Heart right ventricle (tissue), 16 donors: ENCODE measurements at regions not wholly inside any gene's neighbourhood (a gene's known extent, or its start where the extent isn't known, plus 50 kb on each side); places are given as distances from the start of the nearest gene placed in this dataset.

Experiments used
- ATAC-seq, 8 donors: fragments of 200-7000 bp; cut with Tn5 transposase; one replicate each; pipeline ENCODE4 v1.9.1; 2020; ENCODE audit warnings: mild to moderate bottlenecking in 8 of 8, moderate library complexity in 8 of 8, moderate number of reproducible peaks in 1 of 8
- DNase-seq, 2 donors: peaks; one replicate each; pipeline ENCODE4 v3.0.0-alpha.2; 2020
- H3K27ac ChIP-seq, 10 donors: fragments of 200-600 bp; sonication (generic) in 2 of 10; one replicate each; pipeline versions ENCODE4 v1.5.0 to v1.8.0; 2020 to 2022; ENCODE audit warnings: mild to moderate bottlenecking in 3 of 10
- H3K27me3 ChIP-seq, 7 donors: fragments of 200-600 bp; one replicate each; pipeline ENCODE4 v1.8.0; 2021 to 2022; ENCODE audit warnings: mild to moderate bottlenecking in 2 of 7
- H3K36me3 ChIP-seq, 9 donors: fragments of 200-600 bp; sonication (generic) in 1 of 9; one replicate each; pipeline versions ENCODE4 v1.5.0 to v1.8.0; 2020 to 2022; ENCODE audit warnings: mild to moderate bottlenecking in 2 of 9
- H3K4me1 ChIP-seq, 9 donors: fragments of 200-600 bp; sonication (generic) in 1 of 9; one replicate each; pipeline versions ENCODE4 v1.5.0 to v1.8.0; 2020 to 2022; ENCODE audit warnings: mild to moderate bottlenecking in 4 of 9
- H3K4me3 ChIP-seq, 10 donors: fragments of 200-600 bp; sonication (generic) in 2 of 10; one replicate each; pipeline versions ENCODE4 v1.5.0 to v1.8.0; 2020 to 2022; ENCODE audit warnings: mild to moderate bottlenecking in 7 of 10, moderate library complexity in 2 of 10
- H3K9me3 ChIP-seq, 11 donors: fragments of 200-600 bp in 10 of 11; sonication (generic) in 2 of 11; one replicate each; pipeline versions ENCODE4 v1.5.0 to v1.8.0; 2013 to 2022; ENCODE audit warnings: mild to moderate bottlenecking in 2 of 11, control low read depth in 1 of 11, moderate library complexity in 1 of 11
- WGBS, 2 donors: extraction: QIAGEN DNeasy Blood & Tissue Kit; methylation state at CpG; one replicate each; pipeline ENCODE4 v1.1.7; 2013; ENCODE audit warnings: inconsistent platforms in 1 of 2; 5-methylcytosine and 5-hydroxymethylcytosine counted together
- intact Hi-C, 10 donors: fragments of 100-400 bp; cut with DNase I; formaldehyde crosslinking; loops; one replicate each; pipeline versions ENCODE4 v1.11.1 to v1.14.2; 2022
- TF ChIP-seq, protein P1 (sequence below), 9 donors: fragments of 200-600 bp; sonication (generic) in 2 of 9; IDR thresholded peaks; one replicate each; pipeline versions ENCODE4 v1.5.0 to v1.8.0; 2021 to 2022; ENCODE audit warnings: antibody characterized with exemption in 9 of 9, mild to moderate bottlenecking in 5 of 9, moderate library complexity in 1 of 9
- donor health status: Arrhythmogenic right ventricular cardiomyopathy.
- donor health status: ischemic (EF 13 %, LVEDD 7.1; RV severe dilation, severe dysfunction).
- donor health status: healthy with polysubstance abuse.
- donor health status: DM: no; HTN: yes; CAD: no.
- donor health status: DM: no; HTN: no; CAD: no.
- donor health status: ischemic (EF 25% LVEDD 6.9; RV normal size, moderate dysfunction).
- donor health status: ischemic (EF 25% LVEDD 5.7; RV mildly dilated, moderate dysfunction).
- donor health status: healthy.
- donor health status: DM: yes; HTN: yes; CAD: no.
- donor health status: Ischemic cardiomyopathy.
- donor health status: ischemic (EF 35%, LVEDD 5.7; RV mildly dilated, moderate dysfunction).
- donor health status: nonischemic (EF 11% LVEDD 7.7; RV severe dilation, severe dysfunction).
- donor health status: DM: yes; HTN: yes; CAD: no.
- donor health status: PGD.
- donor health status: ischemic (EF 29% LVEDD 5.4; RV normal size, mild dysfunction).
- donor health status: nonischemic (EF 23%, LVEDD 6.1; RV moderate dilation, normal function).

DNA sequence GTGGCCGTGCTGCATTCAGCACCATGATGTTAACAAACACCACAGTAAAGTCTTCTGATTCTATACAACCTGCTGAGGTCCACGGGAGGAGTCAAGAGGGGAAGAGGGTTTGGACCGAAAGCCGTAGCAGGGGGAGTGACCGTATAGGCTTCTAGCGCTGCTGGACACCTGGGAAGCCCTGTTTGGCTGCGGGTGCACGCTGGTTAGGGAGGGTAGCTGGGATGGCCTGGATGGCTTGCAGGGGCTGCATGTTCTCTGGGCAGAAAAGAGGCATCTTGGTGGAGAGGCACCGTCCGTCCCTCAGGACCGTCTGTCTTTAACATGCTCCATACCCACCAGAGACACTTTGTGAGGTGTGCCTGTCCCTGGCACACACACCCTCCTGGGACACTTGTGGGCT lies 251.0 kb upstream of the IRX1 start:
- Histone ChIP-seq H3K4me1 (no peaks in the 10 kb centered on the region), H3K36me3 (no peaks in the 10 kb centered on the region), H3K27me3 (peaks cover 0 to 10% (median 0%) of the 10 kb centered on the region in 7 donors), H3K4me3 (no peak overlapping the region), H3K27ac (no peak overlapping the region), H3K9me3 (no peaks in the 10 kb centered on the region)
- TF ChIP-seq, protein P1, sequence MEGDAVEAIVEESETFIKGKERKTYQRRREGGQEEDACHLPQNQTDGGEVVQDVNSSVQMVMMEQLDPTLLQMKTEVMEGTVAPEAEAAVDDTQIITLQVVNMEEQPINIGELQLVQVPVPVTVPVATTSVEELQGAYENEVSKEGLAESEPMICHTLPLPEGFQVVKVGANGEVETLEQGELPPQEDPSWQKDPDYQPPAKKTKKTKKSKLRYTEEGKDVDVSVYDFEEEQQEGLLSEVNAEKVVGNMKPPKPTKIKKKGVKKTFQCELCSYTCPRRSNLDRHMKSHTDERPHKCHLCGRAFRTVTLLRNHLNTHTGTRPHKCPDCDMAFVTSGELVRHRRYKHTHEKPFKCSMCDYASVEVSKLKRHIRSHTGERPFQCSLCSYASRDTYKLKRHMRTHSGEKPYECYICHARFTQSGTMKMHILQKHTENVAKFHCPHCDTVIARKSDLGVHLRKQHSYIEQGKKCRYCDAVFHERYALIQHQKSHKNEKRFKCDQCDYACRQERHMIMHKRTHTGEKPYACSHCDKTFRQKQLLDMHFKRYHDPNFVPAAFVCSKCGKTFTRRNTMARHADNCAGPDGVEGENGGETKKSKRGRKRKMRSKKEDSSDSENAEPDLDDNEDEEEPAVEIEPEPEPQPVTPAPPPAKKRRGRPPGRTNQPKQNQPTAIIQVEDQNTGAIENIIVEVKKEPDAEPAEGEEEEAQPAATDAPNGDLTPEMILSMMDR (IDR thresholded peaks at IDR 0.05) = no peak
- no peak for DNase-seq
- WGBS, 2 donors = 87 to 93% methylated on average over 11 of the region's 11 CpGs
- ATAC-seq = no peak
- intact Hi-C loops = no loop called here

DNA sequence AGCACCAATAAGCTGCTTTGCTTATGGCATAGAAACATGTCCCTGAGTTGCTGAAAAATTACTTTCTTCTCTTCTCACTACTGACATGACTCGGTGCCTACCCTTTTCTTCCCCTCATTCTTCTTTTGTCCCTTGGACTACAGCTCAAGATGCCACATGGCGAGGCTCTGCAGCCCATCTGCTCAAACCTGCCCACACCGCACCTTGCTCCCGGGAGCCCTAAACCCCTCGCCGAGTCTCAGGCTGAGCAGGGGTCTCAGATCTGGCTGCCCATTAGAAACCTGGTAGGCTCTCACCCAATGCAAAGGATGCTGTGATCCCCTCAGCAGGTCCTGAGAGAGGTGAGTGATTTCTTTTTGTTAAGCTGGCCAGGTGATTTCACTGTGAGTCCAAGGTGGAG lies 251.7 kb upstream of the IRX1 start:
- intact Hi-C loops = no loop called here
- WGBS, 2 donors = 85 to 92% methylated on average over 6 of the region's 6 CpGs

DNA sequence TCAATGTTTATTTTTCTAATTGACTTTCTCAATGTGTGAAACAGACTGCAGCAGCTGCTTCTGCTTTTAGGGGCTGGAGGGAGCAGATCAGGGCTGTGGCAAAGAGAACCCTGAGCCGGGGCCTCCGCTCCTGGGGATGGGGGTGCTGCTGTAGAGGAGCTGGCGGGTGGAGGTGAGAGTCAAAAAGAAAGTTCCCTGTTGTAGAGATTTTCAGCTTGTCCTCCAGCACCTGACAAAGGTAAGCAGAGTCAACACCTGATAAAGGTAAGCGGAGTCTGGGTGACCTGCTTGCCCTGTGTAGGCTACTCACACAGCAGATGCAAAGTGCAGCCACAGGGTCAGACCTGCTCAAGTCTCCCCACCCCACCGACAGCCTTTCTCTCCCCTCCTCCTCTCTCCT lies 252.4 kb upstream of the IRX1 start:
- TF ChIP-seq, protein P1 (IDR thresholded peaks at IDR 0.05) = no peak
- Histone ChIP-seq H3K27me3 (peaks cover 0 to 10% (median 0%) of the 10 kb centered on the region in 7 donors), H3K27ac (no peak overlapping the region), H3K36me3 (no peaks in the 10 kb centered on the region), H3K9me3 (no peaks in the 10 kb centered on the region), H3K4me1 (no peaks in the 10 kb centered on the region), H3K4me3 (no peak overlapping the region)
- intact Hi-C loops = no loop called here
- ATAC-seq (no peak), DNase-seq (no peak)
- 76 to 84% methylated on average over 5 of the region's 5 CpGs for WGBS, 2 donors

More for the DNA sequence above, 251.7 kb upstream of the IRX1 start:
- Histone ChIP-seq H3K4me1 (no peaks in the 10 kb centered on the region), H3K9me3 (no peaks in the 10 kb centered on the region), H3K4me3 (no peak overlapping the region), H3K27me3 (peaks cover 0 to 10% (median 0%) of the 10 kb centered on the region in 7 donors), H3K36me3 (no peaks in the 10 kb centered on the region), H3K27ac (no peak overlapping the region)
- TF ChIP-seq, protein P1 (IDR thresholded peaks at IDR 0.05) = no peak
- no peak for ATAC-seq
- DNase-seq = no peak

DNA sequence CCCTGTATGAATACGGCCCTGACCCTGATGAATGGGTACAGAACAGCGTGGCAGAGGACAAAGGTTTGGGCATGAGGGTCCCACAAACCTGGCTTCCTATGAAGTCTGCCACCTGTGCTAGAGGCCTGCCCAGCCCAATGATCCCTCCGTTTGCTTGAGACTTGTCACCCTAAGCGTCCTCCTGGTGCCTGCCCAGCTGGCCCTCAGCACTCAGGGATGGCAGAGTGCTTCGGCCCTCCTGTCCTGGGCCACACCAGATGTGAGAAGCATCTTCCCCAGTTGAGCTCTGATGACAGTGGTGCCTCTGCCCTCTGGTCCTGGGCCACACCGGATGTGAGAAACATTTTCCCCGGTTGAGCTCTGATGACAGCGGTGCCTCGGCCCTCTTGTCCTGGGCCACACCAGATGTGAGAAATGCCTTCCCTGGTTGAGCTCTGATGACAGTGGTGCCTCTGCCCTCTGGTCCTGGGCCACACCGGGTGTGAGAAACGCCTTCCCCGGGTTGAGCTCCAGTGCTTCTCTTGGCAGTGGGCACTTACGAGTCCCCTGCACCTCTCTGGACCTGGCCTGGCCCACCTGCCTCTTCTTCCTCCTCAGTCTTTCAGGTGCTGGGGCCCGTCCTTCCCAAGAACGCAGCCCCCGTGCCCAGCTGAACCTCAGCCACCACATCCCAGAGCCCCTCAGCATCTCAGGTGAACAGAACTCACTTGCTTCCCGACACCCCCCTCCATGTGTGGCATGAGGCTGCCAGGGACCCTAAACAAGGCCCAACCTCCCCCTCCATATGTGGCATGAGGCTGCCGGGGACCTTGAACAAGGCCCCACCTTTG lies 253.1 kb upstream of the IRX1 start:
- no peaks in the 10 kb centered on the region for H3K36me3 ChIP-seq
- intact Hi-C loops = no loop called here
- 89 to 91% methylated on average over 18 of the region's 18 CpGs for WGBS, 2 donors
- no peak overlapping the region for H3K4me3 ChIP-seq
- ATAC-seq = no peak
- no peaks in the 10 kb centered on the region for H3K9me3 ChIP-seq
- no peaks in the 10 kb centered on the region for H3K4me1 ChIP-seq
- no peak overlapping the region for H3K27ac ChIP-seq
- TF ChIP-seq, protein P1 (IDR thresholded peaks at IDR 0.05) = no peak
- no peak for DNase-seq
- peaks cover 0 to 10% (median 0%) of the 10 kb centered on the region in 7 donors for H3K27me3 ChIP-seq
